ENCODE measurements at regions not wholly inside any gene's neighbourhood (a gene's known extent, or its start where the extent isn't known, plus 50 kb on each side); places are given as distances from the start of the nearest gene placed in this dataset.
A peak's percentile ranks its signal among the peaks of the same experiment; 100 is the strongest.
"Not testable (repeated sequence)": the region's sequence is repeated elsewhere in the genome, so short reads cannot be mapped to it uniquely, and the experiment has no call there.

- H3K27me3 ChIP-seq (ENCODE audit: control insufficient read depth in 2 of 2, insufficient read depth in 2 of 2, low read length in 2 of 2): peaks cover 0 to 31% of the 10 kb centered on the region in 2 experiments; a peak in 2 of 5 replicates
- H3K36me3 ChIP-seq (ENCODE audit: control insufficient read depth, insufficient read depth, low read length); H4K20me1 ChIP-seq (replicated peaks; ENCODE audit: control insufficient read depth, insufficient read depth, low read length); in situ Hi-C loops (cut with MboI); CTCF ChIA-PET (ENCODE audit: low intra/inter-chr PET ratio); H3K9me3 ChIP-seq (replicated peaks; ENCODE audit: control insufficient read depth, insufficient read depth, low read depth, low read length); H3K79me2 ChIP-seq (ENCODE audit: control insufficient read depth, insufficient read depth, low read length); FAIRE-seq; BruUV-seq (replicated peaks); H3K9ac ChIP-seq (ENCODE audit: insufficient read depth in 1 of 2, low read depth in 2 of 2, low read length in 2 of 2); ATAC-seq; H3K9me1 ChIP-seq (ENCODE audit: control insufficient read depth, insufficient read depth, low read length); H3K4me2 ChIP-seq (ENCODE audit: insufficient read depth, low read length); H2AFZ ChIP-seq (ENCODE audit: low read depth, low read length); H3K4me3 ChIP-seq; H3K27ac ChIP-seq (ENCODE audit: extremely low read depth, low read depth, low read length); DNase-seq (ENCODE audit: extremely low read depth in 1 of 4, low spot score in 3 of 4); TF ChIP-seq CEBPG (tag; conservative IDR thresholded peaks at IDR 0.05 in 1 of 2, IDR thresholded peaks at IDR 0.05 in 1 of 2): not testable (repeated sequence)
- POLR2A ChIA-PET: interaction anchor here (0.6 kb wide), 1 partner anchor 314 kb away, joined by 3 read pairs; no protein-coding TSS in a partner anchor
- peak; percentile 57; the same call in 1 of the 2 replicates for TF ChIP-seq CEBPG (CRISPR knock-in tag; IDR thresholded peaks at IDR 0.05)
- WGBS (ENCODE audit: insufficient coverage, low coverage, missing lambda C conversion rate): 22% methylated on average over 5 of the region's 5 CpGs
- peaks cover 15 to 26% of the 10 kb centered on the region in 2 experiments for H3K4me1 ChIP-seq (replicated peaks in 1 of 2; ENCODE audit: control insufficient read depth in 2 of 2, insufficient read depth in 2 of 2, low read length in 2 of 2)
- intact Hi-C loops (cut with micrococcal nuclease): loop anchor here (10.0 kb wide), 1 partner anchor 113 kb away; the partner anchor contains the start of gene SFSWAP
These were observed 109.4 kb upstream of the SFSWAP start for GRCh38 chr12:131601499-131601898.

- ATAC-seq: no peak
- CTCF ChIA-PET (ENCODE audit: low intra/inter-chr PET ratio): no interaction called here
- FAIRE-seq: no peak
- no peaks in the 10 kb centered on the region for H3K79me2 ChIP-seq (ENCODE audit: control insufficient read depth, insufficient read depth, low read length)
- H3K9me1 ChIP-seq (ENCODE audit: control insufficient read depth, insufficient read depth, low read length): peaks cover 4% of the 10 kb centered on the region
- H3K27me3 ChIP-seq (ENCODE audit: control insufficient read depth in 2 of 2, insufficient read depth in 2 of 2, low read length in 2 of 2): peaks cover 0 to 17% of the 10 kb centered on the region in 2 experiments; a peak in 2 of 5 replicates
- in situ Hi-C loops (cut with MboI): no loop called here
- H3K36me3 ChIP-seq (ENCODE audit: control insufficient read depth, insufficient read depth, low read length): no peaks in the 10 kb centered on the region
- BruUV-seq (replicated peaks): no TSS peak
- no peaks in the 10 kb centered on the region for H3K9me3 ChIP-seq (replicated peaks; ENCODE audit: control insufficient read depth, insufficient read depth, low read depth, low read length)
- H4K20me1 ChIP-seq (replicated peaks; ENCODE audit: control insufficient read depth, insufficient read depth, low read length): no peaks in the 10 kb centered on the region
- H3K9ac ChIP-seq (ENCODE audit: insufficient read depth in 1 of 2, low read depth in 2 of 2, low read length in 2 of 2): peak overlapping the region in 1 of 2 experiments; percentile 52; a peak in 1 of 4 replicates
- H2AFZ ChIP-seq (ENCODE audit: low read depth, low read length): peak overlapping the region; percentile 2; the same call in 1 of the 2 replicates
- peaks cover 15 to 26% of the 10 kb centered on the region in 2 experiments for H3K4me1 ChIP-seq (replicated peaks in 1 of 2; ENCODE audit: control insufficient read depth in 2 of 2, insufficient read depth in 2 of 2, low read length in 2 of 2)
- WGBS (ENCODE audit: insufficient coverage, low coverage, missing lambda C conversion rate): 23% methylated on average over 7 of the region's 8 CpGs
- POLR2A ChIA-PET: interaction anchor here (0.9 to 1.7 kb wide), 3 partner anchors 8 to 17 kb away, joined by 3 to 4 read pairs (median 4); no protein-coding TSS in a partner anchor
- H3K4me3 ChIP-seq: no peak overlapping the region
- DNase-seq (ENCODE audit: extremely low read depth in 1 of 4, low spot score in 3 of 4): no peak
- H3K27ac ChIP-seq (ENCODE audit: extremely low read depth, low read depth, low read length): no peak overlapping the region
- no peak overlapping the region for H3K4me2 ChIP-seq (ENCODE audit: insufficient read depth, low read length)
- intact Hi-C loops (cut with micrococcal nuclease): loop anchor here (10.0 kb wide), 1 partner anchor 111 kb away; the partner anchor contains the start of gene SFSWAP
- no peak for TF ChIP-seq ZBTB33 (CRISPR knock-in tag; IDR thresholded peaks at IDR 0.05)
- TF ChIP-seq GABPA (tag; conservative IDR thresholded peaks at IDR 0.05; ENCODE audit: low read depth): no peak
- TF ChIP-seq SMARCB1 (IDR thresholded peaks at IDR 0.05; ENCODE audit: insufficient read length, low read depth): no peak
- TF ChIP-seq ZNF512 (tag; IDR thresholded peaks at IDR 0.05): no peak
- TF ChIP-seq ZNF764 (CRISPR knock-in tag; IDR thresholded peaks at IDR 0.05; ENCODE audit: low read depth): no peak
- no peak for TF ChIP-seq ZNF449 (CRISPR knock-in tag; IDR thresholded peaks at IDR 0.05)
These were observed 107.6 kb upstream of the SFSWAP start for GRCh38 chr12:131603106-131603938.
